ENCODE measurements at regions not wholly inside any gene's neighbourhood (a gene's known extent, or its start where the extent isn't known, plus 50 kb on each side); places are given as distances from the start of the nearest gene placed in this dataset.

DNA sequence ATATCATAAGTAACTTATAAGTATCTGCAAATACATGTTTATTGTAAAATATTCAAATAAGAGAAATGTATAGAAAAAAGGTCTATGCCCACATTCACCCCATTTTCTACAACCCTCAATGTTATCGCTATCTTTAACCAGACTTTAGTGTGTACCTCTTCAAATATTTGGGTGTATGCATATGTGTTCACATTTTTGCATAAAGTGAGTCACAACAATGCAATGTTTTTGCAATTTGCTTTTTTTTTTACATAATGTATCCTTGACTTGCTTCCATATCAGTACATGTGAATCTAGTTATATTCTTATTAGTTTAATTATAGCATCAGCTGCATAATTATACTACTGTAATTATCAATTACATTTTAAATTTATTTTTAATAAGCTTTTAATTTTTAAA is 117.3 kb upstream of the LYSMD4 start:
- no peak for DNase-seq (ENCODE audit: low read depth in 1 of 2, low spot score in 1 of 2)
- Histone ChIP-seq H3K27ac (replicated peaks) (no peak overlapping the region), H3K4me3 (replicated peaks; ENCODE audit: insufficient read depth, low read length) (no peak overlapping the region), H3K27me3 (ENCODE audit: insufficient read depth, poor library complexity, severe bottlenecking) (no peaks in the 10 kb centered on the region)
- TF ChIP-seq, protein P1, sequence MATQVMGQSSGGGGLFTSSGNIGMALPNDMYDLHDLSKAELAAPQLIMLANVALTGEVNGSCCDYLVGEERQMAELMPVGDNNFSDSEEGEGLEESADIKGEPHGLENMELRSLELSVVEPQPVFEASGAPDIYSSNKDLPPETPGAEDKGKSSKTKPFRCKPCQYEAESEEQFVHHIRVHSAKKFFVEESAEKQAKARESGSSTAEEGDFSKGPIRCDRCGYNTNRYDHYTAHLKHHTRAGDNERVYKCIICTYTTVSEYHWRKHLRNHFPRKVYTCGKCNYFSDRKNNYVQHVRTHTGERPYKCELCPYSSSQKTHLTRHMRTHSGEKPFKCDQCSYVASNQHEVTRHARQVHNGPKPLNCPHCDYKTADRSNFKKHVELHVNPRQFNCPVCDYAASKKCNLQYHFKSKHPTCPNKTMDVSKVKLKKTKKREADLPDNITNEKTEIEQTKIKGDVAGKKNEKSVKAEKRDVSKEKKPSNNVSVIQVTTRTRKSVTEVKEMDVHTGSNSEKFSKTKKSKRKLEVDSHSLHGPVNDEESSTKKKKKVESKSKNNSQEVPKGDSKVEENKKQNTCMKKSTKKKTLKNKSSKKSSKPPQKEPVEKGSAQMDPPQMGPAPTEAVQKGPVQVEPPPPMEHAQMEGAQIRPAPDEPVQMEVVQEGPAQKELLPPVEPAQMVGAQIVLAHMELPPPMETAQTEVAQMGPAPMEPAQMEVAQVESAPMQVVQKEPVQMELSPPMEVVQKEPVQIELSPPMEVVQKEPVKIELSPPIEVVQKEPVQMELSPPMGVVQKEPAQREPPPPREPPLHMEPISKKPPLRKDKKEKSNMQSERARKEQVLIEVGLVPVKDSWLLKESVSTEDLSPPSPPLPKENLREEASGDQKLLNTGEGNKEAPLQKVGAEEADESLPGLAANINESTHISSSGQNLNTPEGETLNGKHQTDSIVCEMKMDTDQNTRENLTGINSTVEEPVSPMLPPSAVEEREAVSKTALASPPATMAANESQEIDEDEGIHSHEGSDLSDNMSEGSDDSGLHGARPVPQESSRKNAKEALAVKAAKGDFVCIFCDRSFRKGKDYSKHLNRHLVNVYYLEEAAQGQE (IDR thresholded peaks at IDR 0.05; ENCODE audit: insufficient replicate concordance, low read depth): no peak
- TF ChIP-seq CTCF (IDR thresholded peaks at IDR 0.05; ENCODE audit: insufficient read depth, low read length) (no peak), POLR2AphosphoS5 (IDR thresholded peaks at IDR 0.05; ENCODE audit: low read depth) (no peak), GABPA (IDR thresholded peaks at IDR 0.05; ENCODE audit: low read depth) (no peak), SPI1 (IDR thresholded peaks at IDR 0.05; ENCODE audit: borderline replicate concordance, low read depth) (no peak)

DNA sequence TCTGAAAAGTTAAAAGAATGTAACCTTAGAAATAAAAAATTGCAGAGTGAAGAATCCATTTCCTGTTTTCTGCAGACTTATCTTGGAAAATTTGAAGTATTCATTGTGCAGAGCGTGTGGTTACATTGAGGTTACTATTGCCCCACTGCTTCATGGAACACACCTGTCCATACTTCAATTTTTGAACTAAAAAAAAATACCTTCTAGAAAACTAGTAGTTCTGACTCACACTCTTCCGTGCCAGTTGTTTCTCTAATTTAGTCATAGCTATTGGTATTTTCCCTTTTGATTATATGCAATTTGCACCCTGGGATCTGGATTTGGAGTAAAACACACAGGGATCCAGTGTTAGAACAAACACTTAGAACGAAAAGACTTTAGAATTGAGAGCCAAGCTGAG is 111.8 kb upstream of the LYSMD4 start:
- no peaks in the 10 kb centered on the region for H3K27me3 ChIP-seq (ENCODE audit: insufficient read depth, poor library complexity, severe bottlenecking)

GRCh38 chr15:99844150-99844549 is 110.9 kb upstream of the LYSMD4 start:
- no peaks in the 10 kb centered on the region for H3K27me3 ChIP-seq (ENCODE audit: insufficient read depth, poor library complexity, severe bottlenecking)
- H3K27ac ChIP-seq (replicated peaks): no peak overlapping the region
- no peak for DNase-seq (ENCODE audit: low read depth in 1 of 2, low spot score in 1 of 2)
- TF ChIP-seq GABPA (IDR thresholded peaks at IDR 0.05; ENCODE audit: low read depth): no peak
- TF ChIP-seq, protein P1 (IDR thresholded peaks at IDR 0.05; ENCODE audit: insufficient replicate concordance, low read depth): peak; percentile 91
- no peak overlapping the region for H3K4me3 ChIP-seq (replicated peaks; ENCODE audit: insufficient read depth, low read length)

More for the DNA sequence above, 111.8 kb upstream of the LYSMD4 start:
- no peak overlapping the region for H3K27ac ChIP-seq (replicated peaks)
- no peak overlapping the region for H3K4me3 ChIP-seq (replicated peaks; ENCODE audit: insufficient read depth, low read length)
- TF ChIP-seq CTCF (IDR thresholded peaks at IDR 0.05; ENCODE audit: insufficient read depth, low read length): no peak
- TF ChIP-seq GABPA (IDR thresholded peaks at IDR 0.05; ENCODE audit: low read depth): no peak
- no peak for TF ChIP-seq POLR2AphosphoS5 (IDR thresholded peaks at IDR 0.05; ENCODE audit: low read depth)
- TF ChIP-seq, protein P1 (IDR thresholded peaks at IDR 0.05; ENCODE audit: insufficient replicate concordance, low read depth): no peak
- peak; percentile 41; the same call in 1 of the 2 replicates for TF ChIP-seq SPI1 (IDR thresholded peaks at IDR 0.05; ENCODE audit: borderline replicate concordance, low read depth)
- DNase-seq (ENCODE audit: low read depth in 1 of 2, low spot score in 1 of 2): no peak

DNA sequence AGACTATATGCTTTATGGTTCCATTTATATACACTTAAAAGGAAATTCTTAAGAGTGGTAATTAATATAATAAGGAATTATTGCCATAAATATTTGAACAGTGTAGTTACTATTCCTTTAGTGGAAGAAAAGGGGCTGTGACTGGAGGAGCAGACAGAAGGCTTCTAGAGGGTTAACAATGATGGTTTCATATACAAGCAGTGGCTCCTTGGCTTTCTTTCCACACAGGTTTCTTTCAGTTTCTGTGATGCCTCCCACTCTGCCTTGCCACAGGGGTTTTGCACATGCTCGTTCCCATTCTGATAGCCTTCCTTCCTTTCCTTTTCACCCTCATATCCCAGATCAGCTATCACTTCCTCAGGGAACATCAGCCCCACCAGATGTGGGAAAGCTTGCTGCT is 108.8 kb upstream of the LYSMD4 start:
- no peak for DNase-seq (ENCODE audit: low read depth in 1 of 2, low spot score in 1 of 2)
- no peak overlapping the region for H3K4me3 ChIP-seq (replicated peaks; ENCODE audit: insufficient read depth, low read length)
- TF ChIP-seq GABPA (IDR thresholded peaks at IDR 0.05; ENCODE audit: low read depth): no peak
- TF ChIP-seq, protein P1 (IDR thresholded peaks at IDR 0.05; ENCODE audit: insufficient replicate concordance, low read depth): no peak
- no peak for TF ChIP-seq SPI1 (IDR thresholded peaks at IDR 0.05; ENCODE audit: borderline replicate concordance, low read depth)
- no peak for TF ChIP-seq CTCF (IDR thresholded peaks at IDR 0.05; ENCODE audit: insufficient read depth, low read length)
- TF ChIP-seq POLR2AphosphoS5 (IDR thresholded peaks at IDR 0.05; ENCODE audit: low read depth): no peak
- no peak overlapping the region for H3K27ac ChIP-seq (replicated peaks)
- no peaks in the 10 kb centered on the region for H3K27me3 ChIP-seq (ENCODE audit: insufficient read depth, poor library complexity, severe bottlenecking)

Data from HL-60 (cell line).